COLO829 (cell line): ENCODE measurements at regions not wholly inside any gene's neighbourhood (a gene's known extent, or its start where the extent isn't known, plus 50 kb on each side); places are given as distances from the start of the nearest gene placed in this dataset.

Experiments
- DNase-seq: peaks from one replicate; pipeline ENCODE4 v3.0.0; 2012; ENCODE audit warnings: low spot score

DNA sequence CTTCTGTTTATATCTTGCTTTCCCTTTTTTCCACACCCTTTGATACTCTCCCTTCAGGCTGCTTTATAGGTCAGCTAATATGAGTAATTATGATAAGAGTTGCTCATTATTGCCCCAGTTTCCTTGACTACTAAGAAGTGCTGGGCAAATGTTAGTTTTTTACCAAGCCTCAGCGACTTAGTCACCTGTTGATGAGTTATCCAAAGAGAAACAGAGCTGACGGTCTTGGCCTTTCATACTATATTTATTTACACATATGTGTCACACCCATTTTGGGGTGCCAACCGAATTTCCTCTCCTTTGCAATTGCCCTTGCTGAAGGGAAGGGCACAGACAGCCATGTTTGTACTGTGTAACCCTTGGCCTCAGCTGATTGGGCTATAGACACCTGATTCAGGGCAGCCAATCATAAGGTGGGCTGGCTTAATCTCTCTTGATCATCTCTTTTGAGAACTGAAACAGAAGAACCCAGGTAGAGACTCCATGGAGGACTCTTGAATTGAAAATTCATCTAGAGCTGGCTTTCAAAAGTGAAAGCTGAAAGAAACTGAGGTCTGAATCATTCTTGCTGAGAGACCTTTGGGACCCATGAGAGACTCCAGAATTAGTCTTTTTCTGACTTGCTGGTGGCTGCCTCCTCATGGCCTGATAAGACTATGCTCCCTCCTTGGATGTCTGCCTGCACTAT is 111.7 kb upstream of the RPS6KA3 start:
- DNase-seq, result no peak

DNA sequence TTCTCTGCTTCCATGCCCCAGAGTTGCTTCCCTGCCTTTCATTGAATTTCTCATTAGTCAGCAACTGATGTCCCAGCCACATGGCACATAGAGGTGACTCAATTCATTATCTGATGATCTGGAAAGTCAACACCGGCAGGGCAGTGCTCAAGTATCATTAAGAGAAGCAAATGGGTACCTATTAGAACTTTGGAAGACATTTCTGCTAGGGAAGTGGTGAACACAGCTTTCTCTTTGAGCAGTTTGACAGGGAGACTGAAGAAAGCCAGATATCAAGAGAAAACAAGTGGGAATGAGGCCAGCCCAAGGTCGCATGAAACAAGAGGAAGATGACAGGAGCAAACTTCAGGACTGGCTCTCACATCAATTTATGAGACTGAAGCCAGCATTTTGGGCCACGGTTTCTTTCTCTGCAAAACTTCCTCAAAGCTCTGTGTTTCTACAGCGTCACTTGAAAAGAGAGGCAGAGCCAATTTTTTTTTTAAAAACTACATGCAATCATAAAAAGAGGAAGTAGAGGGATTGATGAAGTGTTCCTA is 108.3 kb upstream of the RPS6KA3 start:
- no peak for DNase-seq

DNA sequence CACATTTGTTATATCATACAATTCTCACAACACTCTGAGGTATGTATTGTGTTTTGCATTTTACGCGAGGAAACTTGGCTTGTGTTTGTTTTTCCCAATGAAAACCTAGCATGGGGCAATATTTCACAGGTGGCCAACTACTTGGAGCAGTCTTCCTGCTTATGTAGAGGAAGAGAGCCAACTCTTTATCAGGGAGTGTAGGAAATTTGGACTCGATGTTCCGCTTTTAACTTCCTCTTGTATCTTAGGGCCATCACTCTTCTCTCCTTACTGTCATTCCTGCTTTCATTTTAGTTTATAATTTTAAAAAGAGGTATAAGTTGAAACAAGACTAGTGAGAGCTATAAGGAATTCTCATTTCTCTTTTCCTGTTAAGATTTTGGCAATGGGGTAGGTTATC is 107.7 kb upstream of the RPS6KA3 start:
- no peak for DNase-seq

DNA sequence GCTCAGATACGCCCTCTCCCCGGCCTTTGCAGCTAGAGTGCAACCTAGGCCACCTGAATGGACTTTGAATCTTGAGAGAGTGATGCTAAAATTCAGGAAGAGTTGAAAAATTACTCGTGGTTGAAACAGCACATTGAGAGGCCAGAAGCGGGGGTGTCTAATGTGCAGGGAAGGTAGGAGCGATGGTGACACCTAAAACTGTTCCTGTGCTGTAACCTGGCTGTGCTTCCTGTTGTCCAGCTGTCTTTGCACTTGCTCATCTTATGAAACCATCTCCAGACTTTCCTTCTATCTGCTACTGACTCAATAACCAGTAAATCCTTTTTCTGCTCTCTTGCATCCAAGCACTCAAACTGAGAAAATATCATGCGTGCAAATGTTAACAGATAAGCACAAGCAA is 106.4 kb upstream of the RPS6KA3 start:
- no peak for DNase-seq

DNA sequence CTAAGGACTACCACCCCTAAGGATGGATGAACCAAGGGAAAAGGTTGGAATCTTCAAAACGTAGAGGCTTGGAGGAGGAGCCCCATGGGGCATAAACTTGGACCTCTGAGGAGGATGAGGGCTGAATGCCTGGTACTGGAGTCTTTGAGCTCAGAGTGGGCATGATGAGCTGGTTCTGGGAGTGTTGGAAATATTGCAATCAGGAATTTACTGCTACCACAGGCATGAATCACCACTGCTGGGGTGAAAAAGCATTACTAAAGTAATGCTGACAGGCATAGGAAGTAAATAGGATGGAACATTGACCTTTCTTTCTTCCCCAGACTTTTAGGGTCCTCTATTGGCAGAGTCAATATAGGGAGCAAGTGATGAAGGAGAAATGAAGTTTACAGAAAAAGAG is 105.8 kb upstream of the RPS6KA3 start:
- no peak for DNase-seq

DNA sequence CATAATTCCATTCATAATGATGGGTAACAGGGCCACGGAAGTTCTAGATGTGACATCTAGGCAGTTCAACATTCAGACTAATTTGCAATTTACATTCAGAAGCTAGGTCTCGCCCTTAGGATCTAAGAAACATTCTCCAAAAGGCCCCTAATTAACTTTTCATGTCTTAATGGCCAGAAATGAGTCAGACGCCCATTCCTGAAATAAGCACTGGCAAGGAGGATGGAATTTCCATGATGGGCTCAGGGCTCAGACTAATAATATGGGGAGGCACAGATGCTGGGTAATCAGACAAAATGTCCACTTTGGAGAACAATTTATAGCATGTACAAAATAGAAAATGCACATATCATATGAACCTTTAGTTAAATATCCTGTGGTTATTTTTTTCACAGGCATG is 102.8 kb upstream of the RPS6KA3 start:
- DNase-seq, result no peak

DNA sequence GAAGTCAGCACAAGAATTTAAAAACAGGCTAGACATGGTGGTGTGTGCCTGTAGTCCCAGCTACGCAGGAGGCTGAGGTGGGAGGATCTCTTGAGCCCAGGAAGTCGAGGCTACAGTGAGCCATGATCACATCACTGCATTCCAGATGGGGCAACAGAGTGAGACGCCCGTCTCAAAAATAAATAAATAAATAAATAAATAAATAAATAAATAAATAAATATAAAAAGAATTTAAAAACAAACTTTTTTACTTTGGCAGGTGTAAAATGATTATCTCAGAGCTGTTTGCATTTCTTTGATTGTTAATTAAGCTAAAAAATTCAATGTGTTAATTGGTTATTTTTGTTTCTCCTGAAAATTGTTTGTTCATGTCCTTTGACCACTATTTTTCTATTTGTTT is 97.5 kb upstream of the RPS6KA3 start:
- DNase-seq, result no peak

DNA sequence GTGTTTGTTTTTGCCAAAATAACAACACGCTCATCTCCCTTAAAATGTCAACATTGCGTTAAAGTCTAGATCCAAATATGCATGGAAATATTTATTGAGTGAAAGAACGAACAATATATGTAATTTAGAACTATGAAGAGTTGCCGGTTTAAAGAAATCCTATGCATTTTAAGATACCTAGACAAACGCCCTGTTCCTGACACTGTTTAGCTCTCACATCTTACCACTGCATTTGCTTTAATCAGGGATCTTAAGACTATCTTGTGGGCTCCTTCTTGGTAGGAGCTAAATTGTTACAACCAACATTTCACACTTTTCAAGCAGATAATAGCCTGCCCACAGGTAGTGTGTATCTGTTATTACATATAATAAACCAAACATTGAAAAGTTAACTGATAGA is 96.6 kb upstream of the RPS6KA3 start:
- no peak for DNase-seq

DNA sequence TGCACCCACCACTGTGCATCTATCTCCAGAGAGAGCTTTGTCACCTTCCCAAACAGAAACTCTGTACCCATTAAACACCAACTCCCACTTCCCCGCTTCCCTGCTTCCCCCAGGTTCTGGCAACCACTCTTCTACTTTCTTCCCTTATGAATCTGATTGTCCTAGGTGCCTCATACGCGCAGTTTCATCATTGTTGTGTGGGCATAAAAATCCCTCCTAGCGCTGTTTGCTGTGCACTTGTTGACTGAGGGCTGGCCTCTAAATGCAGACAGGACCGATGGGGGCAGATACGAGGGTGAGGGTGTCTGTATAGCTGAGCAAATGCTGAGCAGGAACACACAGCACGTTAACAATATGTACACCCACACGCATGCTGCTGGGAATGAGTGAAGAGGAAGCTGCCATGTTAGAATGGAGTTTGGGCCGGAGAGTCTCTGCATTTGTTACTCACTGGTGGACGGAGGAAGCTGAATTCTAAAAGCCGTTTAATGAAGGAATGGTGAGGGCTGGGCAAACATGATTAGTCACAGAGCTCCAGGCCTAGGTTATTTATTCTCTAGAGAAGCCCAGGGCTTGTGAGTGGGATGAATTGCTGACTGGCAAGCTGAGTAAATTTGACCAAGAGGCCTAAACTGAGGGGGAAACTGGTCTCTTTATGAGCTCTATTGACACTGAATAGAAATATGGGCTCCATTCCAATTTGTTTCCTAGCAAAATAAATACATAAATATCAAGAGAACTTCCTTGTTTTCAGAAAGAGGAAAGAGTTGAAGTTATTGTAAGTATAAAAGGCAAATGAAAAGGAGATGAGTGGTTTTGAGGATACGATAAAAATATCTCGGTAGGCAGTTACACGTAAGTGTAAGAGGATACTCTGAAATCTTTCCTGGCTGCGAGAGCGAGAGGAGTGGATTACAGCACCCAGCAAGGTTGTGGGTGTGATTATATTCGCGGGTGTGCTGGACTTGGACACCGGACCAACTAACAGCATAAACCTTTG is 95.9 kb upstream of the RPS6KA3 start:
- peak; percentile 34 for DNase-seq

DNA sequence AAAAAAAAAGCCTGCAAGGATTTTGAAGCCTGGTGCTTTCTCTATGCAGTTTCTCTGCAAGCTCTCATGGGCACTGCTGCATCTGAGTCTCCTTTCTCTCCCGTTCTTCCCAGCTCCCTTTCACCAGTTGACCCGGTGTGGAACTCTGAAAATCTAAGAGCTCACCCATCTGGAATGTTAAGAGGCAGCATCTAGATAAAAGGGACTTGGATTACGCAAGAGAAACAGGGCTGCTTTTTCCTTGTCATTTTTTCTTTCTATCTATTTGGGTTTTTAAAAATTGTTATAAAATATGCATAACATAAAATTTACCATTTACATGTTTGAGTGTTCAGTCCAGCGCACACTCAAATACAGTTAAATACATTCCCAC is 95.2 kb upstream of the RPS6KA3 start:
- DNase-seq, result no peak

DNA sequence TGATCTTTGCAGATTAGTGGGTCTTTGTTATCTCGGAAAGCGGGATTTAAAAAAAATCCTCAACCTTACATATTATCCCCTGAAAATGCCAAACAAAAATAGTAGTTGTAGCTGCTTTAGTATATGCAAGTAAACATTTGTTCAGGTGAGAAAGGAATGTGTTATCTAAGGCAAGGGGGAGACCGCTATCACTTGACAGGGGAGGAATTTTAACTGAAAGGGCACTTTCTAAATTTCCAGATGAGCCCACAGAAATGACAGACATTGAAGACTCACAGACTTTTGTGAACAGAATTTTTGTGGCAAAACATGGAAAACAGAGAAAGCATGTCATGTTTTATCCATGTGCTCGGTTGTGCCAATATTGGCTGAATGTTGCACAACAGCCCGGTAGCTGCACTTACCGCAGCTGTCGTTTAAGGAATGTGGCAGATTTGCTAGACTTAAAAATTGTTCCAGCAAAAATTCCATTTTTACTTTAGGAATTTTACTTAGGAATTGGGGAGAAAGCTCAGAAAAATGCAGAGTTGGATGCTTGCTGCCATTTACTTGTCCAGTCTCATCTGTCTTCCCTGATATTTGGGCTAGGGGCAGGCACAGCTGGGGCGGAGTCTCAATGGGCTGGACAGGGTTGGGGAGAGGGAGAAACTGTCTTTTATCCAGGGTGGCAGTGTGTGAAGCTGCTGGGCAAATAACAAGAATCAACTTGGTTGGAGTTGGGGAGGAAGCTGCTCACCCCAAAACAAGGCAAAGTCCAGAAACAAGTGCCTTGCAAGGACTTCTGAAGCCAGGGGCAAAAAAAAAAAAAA is 94.6 kb upstream of the RPS6KA3 start:
- DNase-seq, result no peak

DNA sequence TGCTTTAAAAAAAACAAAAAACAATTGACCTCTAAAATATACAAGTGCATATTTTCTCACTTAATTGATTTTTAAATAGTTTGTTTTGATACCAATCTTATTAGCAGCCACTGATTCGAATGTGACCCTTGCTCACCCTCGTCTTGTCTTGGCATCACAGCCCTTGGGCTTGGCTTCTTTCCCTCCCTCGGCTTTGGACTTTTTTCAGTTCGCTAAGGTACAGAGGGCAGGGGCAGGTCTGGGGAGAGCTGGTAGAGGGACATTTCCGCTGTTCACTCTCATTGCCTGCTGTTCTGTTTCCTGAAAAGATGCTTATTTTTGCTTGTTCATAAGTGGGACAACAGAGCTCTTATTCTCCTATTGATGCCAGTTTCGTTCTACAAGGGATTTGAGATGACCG is 88.5 kb upstream of the RPS6KA3 start:
- no peak for DNase-seq

DNA sequence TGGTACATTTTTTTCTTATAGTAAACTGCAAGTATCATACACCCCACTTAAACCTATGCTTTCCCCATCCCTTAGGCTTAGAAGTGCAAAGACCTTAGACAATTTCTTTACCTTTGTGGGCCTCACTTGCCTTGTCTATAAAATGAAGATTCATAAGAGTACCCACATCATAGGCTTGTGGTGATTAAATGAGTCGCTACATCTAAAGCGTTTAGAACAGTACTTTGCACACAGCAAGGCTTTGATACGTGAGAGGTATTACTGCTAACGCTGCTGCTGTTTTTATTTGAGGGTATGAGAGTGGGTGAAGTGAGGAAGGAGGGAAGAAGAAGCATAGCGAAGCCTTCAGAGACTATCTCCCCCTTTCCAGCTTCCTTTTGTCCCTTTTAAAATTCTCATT is 87.8 kb upstream of the RPS6KA3 start:
- DNase-seq, result no peak

DNA sequence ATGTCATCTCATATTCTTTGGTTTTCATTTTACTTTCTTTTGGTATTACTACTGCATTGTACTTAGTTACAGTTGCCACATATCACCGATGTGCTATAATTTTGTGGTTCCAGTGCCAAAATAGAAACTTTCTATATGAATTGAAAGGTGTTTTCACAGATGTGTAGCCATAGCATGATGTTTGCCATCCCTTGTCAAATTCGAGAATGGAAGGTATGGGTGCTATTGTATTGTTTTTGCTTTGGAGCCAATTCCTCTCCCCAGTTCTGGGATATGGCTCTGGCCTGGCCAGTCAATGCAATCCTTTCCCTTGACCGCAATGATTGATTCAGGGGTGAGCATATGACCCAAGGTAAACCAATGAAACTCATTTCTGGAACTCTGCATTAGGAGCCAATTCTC is 86.2 kb upstream of the RPS6KA3 start:
- DNase-seq, result no peak

DNA sequence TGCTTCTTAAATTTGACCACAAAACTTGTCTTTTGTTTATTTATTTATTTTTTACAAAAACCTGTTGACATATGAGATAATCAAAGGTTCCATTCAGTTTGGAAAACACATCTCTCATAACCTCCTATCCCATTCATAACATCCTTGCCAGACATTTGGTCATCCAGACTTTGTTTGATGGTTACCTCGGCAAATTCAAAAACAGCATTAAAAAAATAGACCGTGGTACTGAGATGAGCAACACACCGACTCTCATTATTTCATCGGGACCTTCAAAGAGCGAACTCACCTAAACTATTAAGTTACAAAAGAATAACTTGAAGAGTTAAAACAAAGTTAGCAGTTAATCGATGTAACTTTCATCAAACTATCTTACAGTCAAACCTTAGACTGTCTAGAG is 85.8 kb upstream of the RPS6KA3 start:
- no peak for DNase-seq

DNA sequence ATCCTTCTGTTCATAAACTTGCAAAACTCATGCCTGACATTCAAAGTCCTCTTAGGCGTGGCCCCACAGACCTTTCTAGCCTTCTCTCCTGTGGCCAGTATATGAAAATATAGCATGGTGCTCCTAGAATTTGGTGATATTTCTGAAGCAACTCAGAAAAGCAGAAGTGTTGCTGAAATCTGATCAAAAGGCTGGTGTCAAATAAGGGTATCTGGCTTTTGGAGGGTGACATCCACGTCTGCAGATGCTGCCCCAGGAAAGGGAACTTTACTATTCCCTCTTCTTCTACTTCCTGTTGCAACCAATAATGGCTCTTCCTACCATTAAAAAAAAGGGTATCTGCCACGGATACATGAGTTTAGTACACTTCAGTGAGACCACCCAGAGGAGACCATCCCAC is 83.9 kb upstream of the RPS6KA3 start:
- DNase-seq, result no peak

DNA sequence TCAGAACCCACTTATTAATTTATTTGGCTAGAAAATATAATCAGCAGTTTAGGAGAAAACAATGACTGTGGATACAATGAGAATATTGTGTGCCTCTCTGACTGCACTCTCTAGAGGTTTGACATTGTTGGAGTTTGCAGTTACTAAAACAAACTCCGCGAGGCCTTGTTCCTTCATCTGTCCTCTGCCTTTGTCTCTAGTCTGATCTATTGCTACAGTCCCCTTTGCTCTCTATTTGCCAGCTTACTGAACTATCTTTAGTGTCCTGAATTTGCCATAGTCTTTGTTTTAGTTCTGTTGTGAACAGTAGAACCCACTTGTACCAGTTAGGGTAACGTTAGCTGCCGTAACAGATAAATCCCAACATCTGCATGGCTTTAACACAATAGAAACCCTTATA is 81.4 kb upstream of the RPS6KA3 start:
- DNase-seq, result no peak

DNA sequence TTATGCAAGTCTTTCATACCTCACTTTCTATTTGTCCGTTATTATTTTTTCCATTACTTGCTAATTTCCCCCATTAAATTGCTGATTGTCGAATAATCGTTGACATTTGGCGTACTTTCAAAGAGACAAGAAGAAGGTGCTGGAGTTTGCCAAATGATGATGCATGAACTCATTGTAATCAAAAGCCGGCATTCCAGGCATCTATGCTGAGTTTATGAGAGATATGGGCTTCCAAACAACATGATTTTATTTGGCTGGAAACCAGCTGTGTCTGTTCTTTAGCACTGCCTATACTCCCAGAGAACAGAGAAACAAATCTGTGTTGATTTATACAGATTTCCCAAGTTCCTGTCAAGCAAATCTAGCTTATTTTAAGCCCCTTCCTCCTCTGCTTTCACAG is 80.8 kb upstream of the RPS6KA3 start:
- DNase-seq, result no peak

DNA sequence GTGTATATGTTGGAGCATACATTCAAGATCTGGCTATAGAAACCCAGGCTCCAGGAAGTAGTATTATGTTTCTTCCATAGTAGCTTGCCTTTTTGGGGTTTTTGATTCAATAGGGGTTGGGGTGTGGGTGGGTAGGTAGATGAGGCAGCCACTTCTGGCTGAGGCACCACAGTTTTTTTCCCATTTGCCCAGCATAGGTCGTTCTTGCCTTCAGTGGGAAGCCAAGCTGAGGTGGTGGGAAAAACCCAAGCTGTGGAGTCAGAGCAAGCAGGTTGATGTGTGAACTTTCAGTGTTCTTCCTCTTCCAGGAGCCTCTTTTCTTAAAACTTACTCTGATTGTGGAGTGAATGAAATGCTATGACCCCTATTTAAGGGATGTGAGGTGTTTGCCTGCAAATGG is 67.0 kb upstream of the RPS6KA3 start:
- DNase-seq, result no peak

DNA sequence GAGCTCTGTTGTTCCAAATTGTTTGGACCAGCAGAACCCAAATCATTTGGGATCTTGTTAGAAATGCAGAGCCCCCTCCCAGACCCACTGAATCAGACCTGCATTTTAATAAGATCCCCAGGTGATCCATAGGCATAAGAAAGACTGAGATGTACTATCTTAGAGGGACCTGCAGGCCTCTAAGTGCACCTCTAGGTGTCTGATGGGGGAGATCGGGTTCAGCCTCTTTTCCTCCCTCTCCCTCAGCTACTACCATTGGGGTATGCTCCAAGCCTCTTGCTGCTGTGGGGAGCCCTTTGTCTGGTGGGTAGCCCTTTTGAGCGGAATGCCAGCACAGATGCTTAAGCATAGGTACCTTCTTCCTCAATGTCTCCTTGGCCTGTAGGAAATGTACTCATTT is 63.8 kb upstream of the RPS6KA3 start:
- DNase-seq, result no peak

DNA sequence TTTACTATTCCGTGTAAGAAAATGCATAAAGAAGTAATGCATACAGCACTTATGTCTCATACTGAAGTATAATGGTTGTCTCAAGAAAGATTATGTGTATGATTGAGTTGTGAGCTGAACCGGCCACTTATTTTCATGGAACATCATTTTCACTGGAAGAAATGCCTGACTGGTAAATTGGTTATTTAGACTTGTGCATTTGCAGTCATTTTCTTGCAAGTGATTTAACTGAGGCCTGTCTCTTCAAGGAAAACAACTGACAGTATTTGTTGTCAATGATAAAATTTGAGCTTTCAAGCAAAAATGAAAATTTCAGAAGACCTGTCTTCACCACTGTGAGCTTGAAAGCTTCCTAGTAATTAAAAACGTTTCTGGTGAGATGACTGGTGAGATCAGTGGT is 62.7 kb upstream of the RPS6KA3 start:
- no peak for DNase-seq

DNA sequence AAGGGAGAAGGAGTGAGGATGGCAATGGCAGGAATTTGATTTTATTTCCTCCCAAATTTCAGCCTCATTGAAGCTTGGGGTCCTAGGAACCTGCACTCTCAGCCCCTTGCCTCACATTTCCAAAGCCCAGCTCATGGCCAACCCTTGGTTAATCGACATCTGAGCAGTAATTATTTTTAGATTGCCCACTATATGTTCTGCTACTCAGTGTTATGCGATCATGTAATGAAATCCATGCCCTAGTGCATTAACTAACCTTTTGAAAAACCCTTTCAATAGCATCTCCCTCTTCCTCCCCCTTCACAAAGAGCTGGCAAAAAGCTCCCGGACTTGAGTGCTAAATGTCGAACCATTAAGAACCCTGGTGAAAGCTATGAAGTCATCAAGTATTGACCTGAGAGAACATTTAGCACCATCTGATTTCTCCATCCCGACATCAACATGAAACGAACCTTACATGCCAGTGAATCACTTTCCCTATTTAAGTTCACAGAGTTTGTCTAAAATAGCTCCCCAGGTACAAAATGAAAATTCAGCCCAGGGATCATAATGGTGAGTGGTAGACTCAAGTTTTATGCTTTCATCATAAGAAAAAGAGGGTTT is 59.2 kb upstream of the RPS6KA3 start:
- no peak for DNase-seq
